WTC11 (cell line): ENCODE measurements at regions not wholly inside any gene's neighbourhood (a gene's known extent, or its start where the extent isn't known, plus 50 kb on each side); places are given as distances from the start of the nearest gene placed in this dataset.

Experiments used
- CREB1 ChIP-seq: sonication (generic); formaldehyde crosslinking; IDR thresholded peaks from 2 replicates; pipeline ENCODE4 v1.8.0; 2023; ENCODE audit warnings: mild to moderate bottlenecking, missing genetic modification reagents
- CREM ChIP-seq: sonication (generic); formaldehyde crosslinking; IDR thresholded peaks from 2 replicates; pipeline ENCODE4 v1.8.1; 2022; ENCODE audit warnings: mild to moderate bottlenecking, missing genetic modification reagents, moderate library complexity
- CTCF ChIP-seq: fragments of 200-600 bp; IDR thresholded peaks from 2 replicates; pipeline ENCODE4 v1.8.0; 2022; ENCODE audit warnings: antibody characterized with exemption
- FOXJ3 ChIP-seq: sonication (generic); formaldehyde crosslinking; IDR thresholded peaks from 2 replicates; pipeline ENCODE4 v1.9.0; 2021; ENCODE audit warnings: missing genetic modification reagents, mild to moderate bottlenecking, borderline replicate concordance
- JUN ChIP-seq: sonication (generic); formaldehyde crosslinking; IDR thresholded peaks from 2 replicates; pipeline ENCODE4 v1.8.0; 2023; ENCODE audit warnings: mild to moderate bottlenecking, missing genetic modification reagents
- NR2C2 ChIP-seq: sonication (generic); formaldehyde crosslinking; IDR thresholded peaks from 2 replicates; pipeline ENCODE4 v1.8.0; 2022; ENCODE audit warnings: mild to moderate bottlenecking, missing genetic modification reagents
- SMAD3 ChIP-seq: sonication (generic); formaldehyde crosslinking; IDR thresholded peaks from 2 replicates; pipeline ENCODE4 v1.8.0; 2022; ENCODE audit warnings: missing genetic modification reagents, mild to moderate bottlenecking, borderline replicate concordance
- USF2 ChIP-seq: sonication (generic); formaldehyde crosslinking; IDR thresholded peaks from 2 replicates; pipeline ENCODE4 v1.8.1; 2023; ENCODE audit warnings: mild to moderate bottlenecking, missing genetic modification reagents, moderate library complexity
- ZNF232 ChIP-seq: sonication (generic); formaldehyde crosslinking; IDR thresholded peaks from 2 replicates; pipeline ENCODE4 v1.8.0; 2022; ENCODE audit warnings: mild to moderate bottlenecking, missing genetic modification reagents
- ZNF281 ChIP-seq: sonication (generic); formaldehyde crosslinking; IDR thresholded peaks from 2 replicates; pipeline ENCODE4 v1.8.0; 2023; ENCODE audit warnings: mild to moderate bottlenecking, missing genetic modification reagents
- TF ChIP-seq, protein P1 (sequence below): sonication (generic); formaldehyde crosslinking; IDR thresholded peaks from 2 replicates; pipeline ENCODE4 v1.8.1; 2022; ENCODE audit warnings: low read depth, missing genetic modification reagents, borderline replicate concordance
- TF ChIP-seq, protein P2 (sequence below): sonication (generic); formaldehyde crosslinking; IDR thresholded peaks from 2 replicates; pipeline ENCODE4 v1.8.0; 2022; ENCODE audit warnings: mild to moderate bottlenecking, missing genetic modification reagents

- TF ChIP-seq CREM (CRISPR knock-in tag) (no peak), CTCF (no peak), NR2C2 (CRISPR knock-in tag) (no peak), JUN (CRISPR knock-in tag) (no peak), ZNF232 (CRISPR knock-in tag) (no peak), SMAD3 (CRISPR knock-in tag) (no peak), ZNF281 (CRISPR knock-in tag) (no peak), CREB1 (CRISPR knock-in tag) (no peak), USF2 (CRISPR knock-in tag) (no peak), FOXJ3 (no peak)
- TF ChIP-seq, protein P1, sequence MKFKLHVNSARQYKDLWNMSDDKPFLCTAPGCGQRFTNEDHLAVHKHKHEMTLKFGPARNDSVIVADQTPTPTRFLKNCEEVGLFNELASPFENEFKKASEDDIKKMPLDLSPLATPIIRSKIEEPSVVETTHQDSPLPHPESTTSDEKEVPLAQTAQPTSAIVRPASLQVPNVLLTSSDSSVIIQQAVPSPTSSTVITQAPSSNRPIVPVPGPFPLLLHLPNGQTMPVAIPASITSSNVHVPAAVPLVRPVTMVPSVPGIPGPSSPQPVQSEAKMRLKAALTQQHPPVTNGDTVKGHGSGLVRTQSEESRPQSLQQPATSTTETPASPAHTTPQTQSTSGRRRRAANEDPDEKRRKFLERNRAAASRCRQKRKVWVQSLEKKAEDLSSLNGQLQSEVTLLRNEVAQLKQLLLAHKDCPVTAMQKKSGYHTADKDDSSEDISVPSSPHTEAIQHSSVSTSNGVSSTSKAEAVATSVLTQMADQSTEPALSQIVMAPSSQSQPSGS (CRISPR knock-in tag) = no peak
- TF ChIP-seq, protein P2, sequence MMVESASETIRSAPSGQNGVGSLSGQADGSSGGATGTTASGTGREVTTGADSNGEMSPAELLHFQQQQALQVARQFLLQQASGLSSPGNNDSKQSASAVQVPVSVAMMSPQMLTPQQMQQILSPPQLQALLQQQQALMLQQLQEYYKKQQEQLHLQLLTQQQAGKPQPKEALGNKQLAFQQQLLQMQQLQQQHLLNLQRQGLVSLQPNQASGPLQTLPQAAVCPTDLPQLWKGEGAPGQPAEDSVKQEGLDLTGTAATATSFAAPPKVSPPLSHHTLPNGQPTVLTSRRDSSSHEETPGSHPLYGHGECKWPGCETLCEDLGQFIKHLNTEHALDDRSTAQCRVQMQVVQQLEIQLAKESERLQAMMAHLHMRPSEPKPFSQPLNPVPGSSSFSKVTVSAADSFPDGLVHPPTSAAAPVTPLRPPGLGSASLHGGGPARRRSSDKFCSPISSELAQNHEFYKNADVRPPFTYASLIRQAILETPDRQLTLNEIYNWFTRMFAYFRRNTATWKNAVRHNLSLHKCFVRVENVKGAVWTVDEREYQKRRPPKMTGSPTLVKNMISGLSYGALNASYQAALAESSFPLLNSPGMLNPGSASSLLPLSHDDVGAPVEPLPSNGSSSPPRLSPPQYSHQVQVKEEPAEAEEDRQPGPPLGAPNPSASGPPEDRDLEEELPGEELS = no peak
These were observed 223.1 kb upstream of the GPC6 start for GRCh38 chr13:93003531-93003930.
